A549 (cell line): ENCODE measurements at regions not wholly inside any gene's neighbourhood (a gene's known extent, or its start where the extent isn't known, plus 50 kb on each side); places are given as distances from the start of the nearest gene placed in this dataset.

ENCODE experiments used
- ATAC-seq, 2 experiments: fragments of 200-7000 bp in 1 of 2; fragments of >200 bp in 1 of 2; cut with Nextera tagmentation in 1 of 2; cut with Tn5 transposase in 1 of 2; 3 replicates each; pipeline versions ENCODE4 v1.8.0 to v1.9.1; 2018 to 2020; ENCODE audit warnings: mild to moderate bottlenecking in 1 of 2, moderate library complexity in 1 of 2
- CTCF ChIA-PET: fragments of 300-600 bp; sonication (Branson Sonifier 250); formaldehyde crosslinking; extraction: SDS; loops from one replicate; lab custom pipeline; 2021; ENCODE audit warnings: antibody characterized with exemption, inconsistent platforms; lab: Yijun Ruan, JAX
- POLR2A ChIA-PET: fragments of 350-600 bp; formaldehyde crosslinking; extraction: SDS; loops from one replicate; lab custom pipeline; 2021; ENCODE audit warnings: antibody characterized with exemption, inconsistent platforms; lab: Yijun Ruan, JAX
- DNase-seq, 2 experiments: peaks; one replicate each; pipeline versions ENCODE4 v3.0.0 to v3.0.0-alpha.2; 2011 to 2016; ENCODE audit warnings: low read depth in 1 of 2, low spot score in 1 of 2
- FAIRE-seq: peaks from 2 replicates; lab custom pipeline; 2011; peaks lifted over from hg19 to GRCh38; lab: Jason Lieb, UNC
- H3K27ac ChIP-seq, 2 experiments: fragments of >200 bp; sonication (Bioruptor Twin); formaldehyde crosslinking; 3 replicates each; pipeline ENCODE4 v1.5.1; 2016 to 2017
- H3K4me1 ChIP-seq: fragments of >200 bp; sonication (Bioruptor Twin); formaldehyde crosslinking; 3 replicates; pipeline ENCODE4 v1.6.1; 2016
- H3K4me2 ChIP-seq: fragments of >200 bp; sonication (Bioruptor Twin); formaldehyde crosslinking; 3 replicates; pipeline ENCODE4 v1.6.1; 2016
- H3K4me3 ChIP-seq: fragments of >200 bp; sonication (Bioruptor Twin); formaldehyde crosslinking; 3 replicates; pipeline ENCODE4 v1.5.1; 2016
- H3K9me3 ChIP-seq: fragments of >200 bp; sonication (Bioruptor Twin); formaldehyde crosslinking; 3 replicates; pipeline ENCODE4 v1.6.1; 2016
- CBX2 ChIP-seq: fragments of 200-600 bp; sonication (generic); IDR thresholded peaks from 2 replicates; pipeline ENCODE4 v1.6.1; 2016; ENCODE audit warnings: low read depth, mild to moderate bottlenecking, borderline replicate concordance
- CBX8 ChIP-seq: fragments of 200-600 bp; sonication (generic); IDR thresholded peaks from 2 replicates; pipeline ENCODE4 v1.6.1; 2016
- CEBPB ChIP-seq, 2 experiments: fragments of >200 bp in 1 of 2; sonication (Bioruptor Twin) in 1 of 2; formaldehyde crosslinking in 1 of 2; IDR thresholded peaks; 2 replicates each; pipeline ENCODE4 v1.6.1; 2012 to 2016
- CHD2 ChIP-seq: fragments of 150-350 bp; IDR thresholded peaks from 2 replicates; pipeline ENCODE4 v1.6.1; 2014; ENCODE audit warnings: low read length; ENCODE audit not compliant: partially characterized antibody
- EHF ChIP-seq: fragments of 250-450 bp; sonication (Bioruptor Pico); IDR thresholded peaks from 2 replicates; pipeline ENCODE4 v1.5.0; 2020; ENCODE audit warnings: mild to moderate bottlenecking
- EHMT2 ChIP-seq: fragments of 200-600 bp; sonication (generic); IDR thresholded peaks from 2 replicates; pipeline ENCODE4 v1.6.1; 2016; ENCODE audit warnings: antibody characterized with exemption, low read depth, mild to moderate bottlenecking, moderate library complexity
- EP300 ChIP-seq, 2 experiments: fragments of >200 bp; sonication (Bioruptor Twin); formaldehyde crosslinking; IDR thresholded peaks; 2 replicates in 1 of 2; 3 replicates in 1 of 2; pipeline ENCODE4 v1.6.1; 2016 to 2017
- HEYL ChIP-seq: fragments of 250-450 bp; sonication (Bioruptor Pico); IDR thresholded peaks from 2 replicates; pipeline ENCODE4 v1.8.0; 2021; ENCODE audit warnings: mild to moderate bottlenecking, moderate library complexity
- HOXB13 ChIP-seq: fragments of 250-450 bp; sonication (Bioruptor Pico); IDR thresholded peaks from 2 replicates; pipeline ENCODE4 v1.5.0; 2020; ENCODE audit warnings: low read depth, mild to moderate bottlenecking, moderate library complexity
- JUNB ChIP-seq: fragments of >200 bp; sonication (Bioruptor Twin); formaldehyde crosslinking; IDR thresholded peaks from 2 replicates; pipeline ENCODE4 v1.6.1; 2016
- KDM1A ChIP-seq: fragments of 200-600 bp; sonication (generic); IDR thresholded peaks from 2 replicates; pipeline ENCODE4 v1.6.1; 2016; ENCODE audit warnings: low read depth, mild to moderate bottlenecking
- NR3C1 ChIP-seq: fragments of >200 bp; sonication (Bioruptor Twin); formaldehyde crosslinking; IDR thresholded peaks from 3 replicates; pipeline ENCODE4 v1.6.1; 2017
- POLR2AphosphoS2 ChIP-seq: conservative IDR thresholded peaks from 2 replicates; pipeline ENCODE4 v1.6.1; 2012; ENCODE audit warnings: low read length, improper control_type of control experiment, inconsistent platforms
- RAD21 ChIP-seq, 2 experiments: fragments of >200 bp in 1 of 2; sonication (Bioruptor Twin) in 1 of 2; formaldehyde crosslinking in 1 of 2; IDR thresholded peaks in 1 of 2; conservative IDR thresholded peaks in 1 of 2; 2 replicates in 1 of 2; 3 replicates in 1 of 2; pipeline ENCODE4 v1.6.1; 2012 to 2018; ENCODE audit warnings: inconsistent platforms in 1 of 2
- SMC3 ChIP-seq: fragments of >200 bp; sonication (Bioruptor Twin); formaldehyde crosslinking; IDR thresholded peaks from 3 replicates; pipeline ENCODE4 v1.6.1; 2018; ENCODE audit warnings: inconsistent platforms
- ZC3H11A ChIP-seq: fragments of 450-650 bp; IDR thresholded peaks from 2 replicates; pipeline ENCODE4 v1.6.1; 2014; ENCODE audit warnings: antibody characterized with exemption, mild to moderate bottlenecking
- ZFP36 ChIP-seq: fragments of 450-650 bp; IDR thresholded peaks from 2 replicates; pipeline ENCODE4 v1.6.1; 2014; ENCODE audit warnings: borderline replicate concordance; ENCODE audit not compliant: partially characterized antibody
- WGBS: methylation state at CpG from one replicate; pipeline ENCODE4 v1.1.6; 2017; ENCODE audit errors: missing lambda C conversion rate; 5-methylcytosine and 5-hydroxymethylcytosine counted together
- TF ChIP-seq, protein P1 (sequence below): fragments of 450-650 bp; IDR thresholded peaks from 2 replicates; pipeline ENCODE4 v1.6.1; 2014; ENCODE audit warnings: antibody characterized with exemption
- TF ChIP-seq, protein P2 (sequence below): fragments of 250-450 bp; sonication (Bioruptor Pico); IDR thresholded peaks from 2 replicates; pipeline ENCODE4 v1.5.0; 2020; ENCODE audit warnings: low read depth, mild to moderate bottlenecking, moderate library complexity
- TF ChIP-seq, protein P3 (sequence below): fragments of >200 bp; sonication (Bioruptor Twin); formaldehyde crosslinking; IDR thresholded peaks from 3 replicates; pipeline ENCODE4 v1.6.1; 2016

DNA sequence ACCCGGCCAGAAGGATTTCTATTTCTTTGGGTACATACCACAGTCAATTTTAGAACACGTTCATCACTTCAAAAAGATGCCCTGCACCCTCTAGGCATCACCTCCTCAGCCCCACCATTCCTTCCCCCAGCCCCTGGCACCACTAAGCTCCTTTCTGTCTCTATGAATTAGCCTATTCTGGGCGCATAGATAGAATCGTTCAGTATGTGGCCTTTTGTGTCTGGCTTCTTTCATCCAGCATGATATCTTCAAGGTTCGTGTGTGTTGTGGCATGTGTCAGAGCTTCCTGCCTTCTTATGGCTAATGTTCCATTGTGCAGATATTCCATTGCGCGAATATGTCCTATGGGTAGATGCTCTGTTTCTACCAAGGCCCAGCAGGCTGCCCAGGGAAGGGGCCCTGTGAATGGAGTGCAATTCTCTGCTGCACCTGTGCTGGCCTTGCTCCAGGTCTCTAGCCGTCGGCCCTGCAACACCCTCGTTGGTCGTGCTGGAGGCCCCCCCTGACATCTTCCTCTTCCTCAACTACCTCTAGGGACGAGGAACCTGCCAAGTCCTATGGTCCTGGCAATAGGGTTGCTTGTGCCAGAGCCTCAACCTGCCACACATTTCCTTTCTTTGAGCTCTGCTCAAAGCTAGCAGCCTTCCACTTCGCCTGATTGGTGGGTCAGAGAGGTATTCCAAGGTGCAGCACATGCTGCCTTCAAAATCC is 113.5 kb downstream of the RIPK4 start:
- Histone ChIP-seq H3K27ac (peak overlapping the region; percentile 48 to 64; a peak in 4 of 6 replicates), H3K9me3 (no peaks in the 10 kb centered on the region), H3K4me1 (peaks cover 18% of the 10 kb centered on the region; the same call in 2 of the 3 replicates), H3K4me3 (no peak overlapping the region), H3K4me2 (no peak overlapping the region)
- no peak for ATAC-seq
- DNase-seq: no peak
- no peak for FAIRE-seq
- TF ChIP-seq SMC3: no peak
- ChIA-PET CTCF (interaction anchor here (0.6 to 1.9 kb wide), 2 partner anchors 13 to 41 kb away, joined by 3 to 6 read pairs; no protein-coding TSS in a partner anchor), POLR2A (no interaction called here)
- WGBS: 84% methylated on average over 13 of the region's 13 CpGs

DNA sequence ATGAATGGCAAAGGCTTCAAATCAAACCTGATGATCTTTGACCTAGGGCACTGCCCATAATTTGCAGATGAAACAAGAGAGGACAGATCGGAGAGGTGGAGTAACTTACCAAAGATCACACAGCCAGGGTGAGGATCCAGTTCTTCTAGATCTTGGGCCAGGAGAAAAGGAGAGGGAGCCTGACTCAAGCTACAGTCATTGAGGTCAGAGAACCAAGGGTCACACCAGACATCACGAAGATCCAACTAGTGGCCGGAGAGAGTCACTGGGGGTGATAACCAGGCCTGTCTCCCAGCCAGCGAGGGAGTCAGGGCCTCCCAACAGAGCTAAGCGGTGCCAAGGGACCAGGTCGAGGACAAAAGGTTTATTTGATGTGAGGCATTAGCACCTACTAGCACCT is 115.0 kb downstream of the RIPK4 start:
- H3K9me3 ChIP-seq: no peaks in the 10 kb centered on the region
- H3K4me1 ChIP-seq: peaks cover 24% of the 10 kb centered on the region; the same call in 2 of the 3 replicates
- no peak; a peak in 1 of 6 replicates for ATAC-seq
- TF ChIP-seq HOXB13 (no peak), ZFP36 (no peak), CEBPB (IDR thresholded peaks at IDR 0.05) (no peak), CHD2 (no peak)
- TF ChIP-seq, all 56 proteins: peak for 0
- ChIA-PET POLR2A (no interaction called here), CTCF (no interaction called here)
- FAIRE-seq: no peak
- Histone ChIP-seq H3K4me2 (no peak overlapping the region), H3K27ac (peak overlapping the region in 1 of 2 experiments; percentile 53; a peak in 2 of 6 replicates), H3K4me3 (no peak overlapping the region)
- no peak for DNase-seq
- 64% methylated on average over 6 of the region's 6 CpGs for WGBS

DNA sequence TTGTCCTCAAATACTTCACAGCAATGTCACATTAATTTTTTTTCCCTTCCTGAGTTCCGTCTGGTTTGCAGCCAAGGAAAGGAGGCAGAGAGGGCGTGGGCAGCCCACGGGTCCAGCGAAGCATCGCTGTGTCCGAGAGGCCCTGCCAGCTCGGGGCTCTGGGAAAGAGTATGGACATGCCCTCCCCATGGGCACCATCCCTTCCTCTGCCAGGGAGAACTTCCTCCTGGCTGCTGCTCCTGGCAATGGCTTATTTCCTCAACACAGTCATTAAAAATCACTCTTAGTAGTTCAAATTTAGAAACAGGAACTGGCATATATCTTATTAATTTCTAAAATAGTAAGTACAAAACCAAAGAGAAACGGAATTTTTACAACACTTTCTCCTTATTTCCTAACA is 115.4 kb downstream of the RIPK4 start:
- H3K4me1 ChIP-seq: peaks cover 24% of the 10 kb centered on the region; the same call in 2 of the 3 replicates

DNA sequence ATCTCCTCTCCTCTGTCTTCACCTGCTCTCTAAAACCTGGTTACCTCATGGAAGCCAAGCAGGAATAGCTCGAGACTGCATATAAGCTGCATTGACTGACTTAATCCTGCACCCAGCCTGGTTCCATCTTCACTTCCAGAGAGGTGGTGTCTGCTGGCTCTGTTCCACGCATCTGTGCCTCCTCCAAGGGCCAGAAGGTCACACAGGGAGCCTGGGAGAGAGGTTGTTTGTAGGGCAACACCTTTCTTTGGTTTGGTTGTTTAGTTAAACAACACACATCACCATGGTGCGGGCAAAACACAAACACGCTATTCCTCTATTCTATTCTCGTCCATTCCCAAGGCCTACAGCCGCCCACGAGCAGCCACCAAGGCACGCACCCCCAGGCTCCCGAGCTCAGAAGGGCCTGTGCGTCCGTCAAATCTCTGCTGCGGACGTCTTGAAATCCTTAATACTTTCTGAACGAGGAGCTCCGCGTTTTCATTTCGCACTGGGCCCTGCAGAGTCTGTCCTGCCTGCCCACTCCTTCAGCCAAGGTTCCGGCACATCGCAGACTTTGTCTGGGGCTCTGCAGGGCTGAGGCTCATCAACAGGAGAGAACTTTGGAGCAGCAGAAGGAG is 116.2 kb downstream of the RIPK4 start:
- whole genome bisulfite sequencing: 84% methylated on average over 18 of the region's 19 CpGs
- TF ChIP-seq, protein P1, sequence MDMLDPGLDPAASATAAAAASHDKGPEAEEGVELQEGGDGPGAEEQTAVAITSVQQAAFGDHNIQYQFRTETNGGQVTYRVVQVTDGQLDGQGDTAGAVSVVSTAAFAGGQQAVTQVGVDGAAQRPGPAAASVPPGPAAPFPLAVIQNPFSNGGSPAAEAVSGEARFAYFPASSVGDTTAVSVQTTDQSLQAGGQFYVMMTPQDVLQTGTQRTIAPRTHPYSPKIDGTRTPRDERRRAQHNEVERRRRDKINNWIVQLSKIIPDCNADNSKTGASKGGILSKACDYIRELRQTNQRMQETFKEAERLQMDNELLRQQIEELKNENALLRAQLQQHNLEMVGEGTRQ: no peak
- TF ChIP-seq POLR2AphosphoS2: no peak
- TF ChIP-seq EHMT2: no peak
- TF ChIP-seq EP300 (IDR thresholded peaks at IDR 0.05): no peak
- TF ChIP-seq ZC3H11A: no peak
- TF ChIP-seq EHF (CRISPR knock-in tag): no peak
- TF ChIP-seq CBX8: no peak
- H3K27ac ChIP-seq: no peak overlapping the region
- H3K9me3 ChIP-seq: no peaks in the 10 kb centered on the region
- no peak for ATAC-seq
- H3K4me1 ChIP-seq: peaks cover 24% of the 10 kb centered on the region; the same call in 2 of the 3 replicates
- no peak for FAIRE-seq
- DNase-seq: no peak
- CTCF ChIA-PET: interaction anchor here (1.0 to 1.2 kb wide), 2 partner anchors 39 to 128 kb away, joined by 3 to 4 read pairs; no protein-coding TSS in a partner anchor
- H3K4me2 ChIP-seq: no peak overlapping the region
- POLR2A ChIA-PET: no interaction called here
- no peak overlapping the region for H3K4me3 ChIP-seq

More for the DNA sequence above, 115.4 kb downstream of the RIPK4 start:
- TF ChIP-seq NR3C1: no peak
- no peak for TF ChIP-seq JUNB
- TF ChIP-seq, protein P2, sequence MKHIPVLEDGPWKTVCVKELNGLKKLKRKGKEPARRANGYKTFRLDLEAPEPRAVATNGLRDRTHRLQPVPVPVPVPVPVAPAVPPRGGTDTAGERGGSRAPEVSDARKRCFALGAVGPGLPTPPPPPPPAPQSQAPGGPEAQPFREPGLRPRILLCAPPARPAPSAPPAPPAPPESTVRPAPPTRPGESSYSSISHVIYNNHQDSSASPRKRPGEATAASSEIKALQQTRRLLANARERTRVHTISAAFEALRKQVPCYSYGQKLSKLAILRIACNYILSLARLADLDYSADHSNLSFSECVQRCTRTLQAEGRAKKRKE (CRISPR knock-in tag): no peak
- no peak for TF ChIP-seq EP300 (IDR thresholded peaks at IDR 0.05)
- TF ChIP-seq RAD21 (conservative IDR thresholded peaks at IDR 0.05 in 1 of 2, IDR thresholded peaks at IDR 0.05 in 1 of 2): no peak
- TF ChIP-seq, protein P3, sequence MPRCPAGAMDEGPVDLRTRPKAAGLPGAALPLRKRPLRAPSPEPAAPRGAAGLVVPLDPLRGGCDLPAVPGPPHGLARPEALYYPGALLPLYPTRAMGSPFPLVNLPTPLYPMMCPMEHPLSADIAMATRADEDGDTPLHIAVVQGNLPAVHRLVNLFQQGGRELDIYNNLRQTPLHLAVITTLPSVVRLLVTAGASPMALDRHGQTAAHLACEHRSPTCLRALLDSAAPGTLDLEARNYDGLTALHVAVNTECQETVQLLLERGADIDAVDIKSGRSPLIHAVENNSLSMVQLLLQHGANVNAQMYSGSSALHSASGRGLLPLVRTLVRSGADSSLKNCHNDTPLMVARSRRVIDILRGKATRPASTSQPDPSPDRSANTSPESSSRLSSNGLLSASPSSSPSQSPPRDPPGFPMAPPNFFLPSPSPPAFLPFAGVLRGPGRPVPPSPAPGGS: no peak
- no peak for TF ChIP-seq CBX2
- no peak for TF ChIP-seq CHD2
- no peak for TF ChIP-seq HEYL
- no peak for TF ChIP-seq KDM1A
- DNase-seq (no peak), FAIRE-seq (no peak), ATAC-seq (no peak)
- CTCF ChIA-PET: interaction anchor here (1.0 kb wide), 1 partner anchor 127 kb away, joined by 3 read pairs; no protein-coding TSS in a partner anchor
- POLR2A ChIA-PET: no interaction called here
- Histone ChIP-seq H3K27ac (peak overlapping the region in 1 of 2 experiments; percentile 53; a peak in 1 of 6 replicates), H3K4me2 (no peak overlapping the region), H3K4me3 (no peak overlapping the region), H3K9me3 (no peaks in the 10 kb centered on the region)
- 82% methylated on average over 8 of the region's 8 CpGs for WGBS
